ENCODE measurements at regions not wholly inside any gene's neighbourhood (a gene's known extent, or its start where the extent isn't known, plus 50 kb on each side); places are given as distances from the start of the nearest gene placed in this dataset.

GRCh38 chr2:34005901-34006300, 406.8 kb upstream of the FAM98A start:
- TF ChIP-seq, protein P1, sequence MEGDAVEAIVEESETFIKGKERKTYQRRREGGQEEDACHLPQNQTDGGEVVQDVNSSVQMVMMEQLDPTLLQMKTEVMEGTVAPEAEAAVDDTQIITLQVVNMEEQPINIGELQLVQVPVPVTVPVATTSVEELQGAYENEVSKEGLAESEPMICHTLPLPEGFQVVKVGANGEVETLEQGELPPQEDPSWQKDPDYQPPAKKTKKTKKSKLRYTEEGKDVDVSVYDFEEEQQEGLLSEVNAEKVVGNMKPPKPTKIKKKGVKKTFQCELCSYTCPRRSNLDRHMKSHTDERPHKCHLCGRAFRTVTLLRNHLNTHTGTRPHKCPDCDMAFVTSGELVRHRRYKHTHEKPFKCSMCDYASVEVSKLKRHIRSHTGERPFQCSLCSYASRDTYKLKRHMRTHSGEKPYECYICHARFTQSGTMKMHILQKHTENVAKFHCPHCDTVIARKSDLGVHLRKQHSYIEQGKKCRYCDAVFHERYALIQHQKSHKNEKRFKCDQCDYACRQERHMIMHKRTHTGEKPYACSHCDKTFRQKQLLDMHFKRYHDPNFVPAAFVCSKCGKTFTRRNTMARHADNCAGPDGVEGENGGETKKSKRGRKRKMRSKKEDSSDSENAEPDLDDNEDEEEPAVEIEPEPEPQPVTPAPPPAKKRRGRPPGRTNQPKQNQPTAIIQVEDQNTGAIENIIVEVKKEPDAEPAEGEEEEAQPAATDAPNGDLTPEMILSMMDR (IDR thresholded peaks at IDR 0.05) = no peak
- TF ChIP-seq POLR2A (IDR thresholded peaks at IDR 0.05) = no peak
